HepG2 (cell line): ENCODE measurements at regions not wholly inside any gene's neighbourhood (a gene's known extent, or its start where the extent isn't known, plus 50 kb on each side); places are given as distances from the start of the nearest gene placed in this dataset.

Experiments used
- ARNTL ChIP-seq: sonication (generic); formaldehyde crosslinking; IDR thresholded peaks from 2 replicates; pipeline ENCODE4 v1.4.0; 2020; ENCODE audit warnings: mild to moderate bottlenecking, missing genetic modification reagents
- CTCF ChIP-seq: sonication (generic); formaldehyde crosslinking; IDR thresholded peaks from 2 replicates; pipeline ENCODE4 v1.5.0; 2020; ENCODE audit warnings: mild to moderate bottlenecking, missing genetic modification reagents, moderate library complexity
- FOXP4 ChIP-seq: sonication (generic); formaldehyde crosslinking; IDR thresholded peaks from 2 replicates; pipeline ENCODE4 v1.4.0; 2020; ENCODE audit warnings: missing genetic modification reagents
- POLR2A ChIP-seq, 2 experiments: IDR thresholded peaks; 2 replicates each; pipeline ENCODE4 v1.6.1; 2011; ENCODE audit warnings: low read depth in 2 of 2, low read length in 2 of 2, mild to moderate bottlenecking in 1 of 2, moderate library complexity in 1 of 2; ENCODE audit not compliant: insufficient read depth in 1 of 2
- POLR2AphosphoS5 ChIP-seq: IDR thresholded peaks from 2 replicates; pipeline ENCODE4 v1.6.1; 2012; ENCODE audit warnings: low read depth, low read length
- RERE ChIP-seq: IDR thresholded peaks from 2 replicates; pipeline ENCODE4 v1.6.1; 2016; ENCODE audit warnings: low read depth, missing genetic modification reagents, missing compliant biosample characterization
- TAF1 ChIP-seq: sonication (generic); formaldehyde crosslinking; IDR thresholded peaks from 2 replicates; pipeline ENCODE4 v1.4.0; 2020; ENCODE audit warnings: missing genetic modification reagents
- ZBTB26 ChIP-seq: IDR thresholded peaks from 2 replicates; pipeline ENCODE4 v1.6.1; 2016; ENCODE audit warnings: missing compliant biosample characterization, missing genetic modification reagents, borderline replicate concordance
- ZNF292 ChIP-seq: sonication (generic); formaldehyde crosslinking; IDR thresholded peaks from 2 replicates; pipeline ENCODE4 v1.8.1; 2022; ENCODE audit warnings: mild to moderate bottlenecking, low read depth, missing genetic modification reagents, borderline replicate concordance
- ZNF780A ChIP-seq: sonication (generic); formaldehyde crosslinking; IDR thresholded peaks from 2 replicates; pipeline ENCODE4 v1.8.0; 2022; ENCODE audit warnings: mild to moderate bottlenecking, missing genetic modification reagents, moderate library complexity

- TF ChIP-seq POLR2AphosphoS5 (no peak), ZBTB26 (no peak), ZNF292 (no peak), TAF1 (CRISPR knock-in tag) (no peak), ARNTL (no peak), CTCF (no peak), ZNF780A (CRISPR knock-in tag) (no peak), FOXP4 (CRISPR knock-in tag) (no peak), RERE (CRISPR knock-in tag) (no peak), POLR2A (IDR thresholded peaks at IDR 0.05; ENCODE audit: insufficient read depth in 1 of 2, low read depth in 2 of 2, low read length in 2 of 2) (no peak)
Observed at GRCh38 chr17:71402007-71402406, 718.8 kb upstream of the SOX9 start.
